Upper lobe of left lung (tissue), 4 donors: ENCODE measurements at regions not wholly inside any gene's neighbourhood (a gene's known extent, or its start where the extent isn't known, plus 50 kb on each side); places are given as distances from the start of the nearest gene placed in this dataset.

Source experiments
- EP300 ChIP-seq, 4 donors: sonication (generic); formaldehyde crosslinking; IDR thresholded peaks; one replicate each; pipeline ENCODE4 v1.5.1; 2017; ENCODE audit warnings: antibody characterized with exemption in 4 of 4, control low read depth in 2 of 4
- POLR2A ChIP-seq, 4 donors: fragments of 450-650 bp; IDR thresholded peaks; one replicate each; pipeline ENCODE4 v1.5.1; 2016 to 2017; ENCODE audit warnings: antibody characterized with exemption in 4 of 4, mild to moderate bottlenecking in 2 of 4
- POLR2AphosphoS5 ChIP-seq, 2 donors: sonication (generic); formaldehyde crosslinking; IDR thresholded peaks; one replicate each; pipeline ENCODE4 v1.5.1; 2017; ENCODE audit warnings: antibody characterized with exemption in 2 of 2
- TF ChIP-seq, protein P1 (sequence below), 6 experiments: fragments of 450-650 bp in 4 of 6; fragments of 200-600 bp in 2 of 6; sonication (generic) in 2 of 6; IDR thresholded peaks; one replicate each; pipeline ENCODE4 v1.5.1; 2016 to 2019; ENCODE audit warnings: antibody characterized with exemption in 6 of 6

DNA sequence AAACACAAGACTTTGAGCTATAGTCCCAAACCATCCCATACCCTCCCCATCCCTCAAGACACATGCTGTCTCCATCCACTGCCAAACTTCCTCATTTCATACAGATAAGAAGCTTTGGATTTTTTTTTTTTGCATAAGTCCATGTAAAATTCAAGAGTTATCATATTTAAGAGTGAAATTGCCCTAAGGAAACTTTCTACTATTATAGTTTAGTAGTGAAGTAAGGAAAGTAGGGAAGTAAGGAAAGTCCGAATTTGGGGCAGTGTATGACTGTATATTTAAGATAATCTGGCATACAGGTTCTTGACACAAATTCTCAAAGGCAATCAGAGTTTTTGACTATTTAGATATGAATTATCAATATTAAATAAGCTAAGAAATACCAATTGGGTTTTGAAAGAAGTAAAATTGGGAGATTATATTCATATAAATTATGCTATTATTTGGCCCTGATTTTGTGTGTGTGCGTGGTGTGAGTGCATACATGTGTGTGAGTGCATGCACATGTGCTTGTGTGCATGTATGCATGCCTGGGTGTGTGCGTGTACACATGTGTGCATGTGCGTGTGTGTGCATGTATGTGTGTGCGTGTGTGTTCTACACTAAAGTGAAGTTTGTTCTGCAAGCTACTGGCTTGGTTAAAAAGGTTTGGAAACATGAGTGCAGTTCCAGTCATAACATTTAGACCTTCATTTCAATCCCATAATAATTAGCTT lies 83.6 kb upstream of the MBNL1 start:
- TF ChIP-seq, protein P1, sequence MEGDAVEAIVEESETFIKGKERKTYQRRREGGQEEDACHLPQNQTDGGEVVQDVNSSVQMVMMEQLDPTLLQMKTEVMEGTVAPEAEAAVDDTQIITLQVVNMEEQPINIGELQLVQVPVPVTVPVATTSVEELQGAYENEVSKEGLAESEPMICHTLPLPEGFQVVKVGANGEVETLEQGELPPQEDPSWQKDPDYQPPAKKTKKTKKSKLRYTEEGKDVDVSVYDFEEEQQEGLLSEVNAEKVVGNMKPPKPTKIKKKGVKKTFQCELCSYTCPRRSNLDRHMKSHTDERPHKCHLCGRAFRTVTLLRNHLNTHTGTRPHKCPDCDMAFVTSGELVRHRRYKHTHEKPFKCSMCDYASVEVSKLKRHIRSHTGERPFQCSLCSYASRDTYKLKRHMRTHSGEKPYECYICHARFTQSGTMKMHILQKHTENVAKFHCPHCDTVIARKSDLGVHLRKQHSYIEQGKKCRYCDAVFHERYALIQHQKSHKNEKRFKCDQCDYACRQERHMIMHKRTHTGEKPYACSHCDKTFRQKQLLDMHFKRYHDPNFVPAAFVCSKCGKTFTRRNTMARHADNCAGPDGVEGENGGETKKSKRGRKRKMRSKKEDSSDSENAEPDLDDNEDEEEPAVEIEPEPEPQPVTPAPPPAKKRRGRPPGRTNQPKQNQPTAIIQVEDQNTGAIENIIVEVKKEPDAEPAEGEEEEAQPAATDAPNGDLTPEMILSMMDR (IDR thresholded peaks at IDR 0.05): no peak
- no peak for TF ChIP-seq POLR2A (IDR thresholded peaks at IDR 0.05)
- no peak for TF ChIP-seq EP300 (IDR thresholded peaks at IDR 0.05)
- TF ChIP-seq POLR2AphosphoS5 (IDR thresholded peaks at IDR 0.05): no peak
